ENCODE measurements at regions not wholly inside any gene's neighbourhood (a gene's known extent, or its start where the extent isn't known, plus 50 kb on each side); places are given as distances from the start of the nearest gene placed in this dataset.

GRCh38 chr5:152511120-152511519, 106.0 kb upstream of the NMUR2 start:
- CTCF ChIA-PET: no interaction called here

More at GRCh38 chr5:152511120-152511519, 106.0 kb upstream of the NMUR2 start:
- WGBS (ENCODE audit: insufficient coverage, insufficient replicate concordance, low lambda C conversion rate, missing lambda C conversion rate): 65% methylated on average over 5 of the region's 5 CpGs
- Histone ChIP-seq H4K20me1 (ENCODE audit: control insufficient read depth, insufficient read depth) (no peaks in the 10 kb centered on the region), H2AFZ (ENCODE audit: control insufficient read depth, low read depth, low read length) (no peak overlapping the region), H3K4me2 (ENCODE audit: control insufficient read depth, insufficient read depth) (no peak overlapping the region), H3K9ac (ENCODE audit: control insufficient read depth, insufficient read depth, low read length) (no peak overlapping the region), H3K27me3 (replicated peaks in 1 of 2; ENCODE audit: control insufficient read depth in 2 of 2, insufficient read depth in 2 of 2, low read length in 1 of 2) (no peaks in the 10 kb centered on the region), H3K9me3 (replicated peaks; ENCODE audit: control insufficient read depth, insufficient read depth, low read length) (no peaks in the 10 kb centered on the region), H3K4me3 (no peak overlapping the region), H3K27ac (ENCODE audit: control insufficient read depth, insufficient read depth) (no peak overlapping the region), H3K4me1 (ENCODE audit: control insufficient read depth, insufficient read depth, low read length) (no peaks in the 10 kb centered on the region), H3K36me3 (ENCODE audit: control insufficient read depth in 2 of 2, insufficient read depth in 2 of 2, low read length in 1 of 2) (no peaks in the 10 kb centered on the region), H3K79me2 (ENCODE audit: control insufficient read depth, insufficient read depth, low read length) (no peaks in the 10 kb centered on the region)
- intact Hi-C loops (cut with micrococcal nuclease; ENCODE audit: unreplicated experiment) (loop anchor here (5.0 kb wide), 1 partner anchor 369 kb away; no protein-coding TSS in a partner anchor), in situ Hi-C loops (cut with MboI) (no loop called here)
- no TSS peak for BruUV-seq (replicated peaks)
- ATAC-seq (no peak), DNase-seq (ENCODE audit: low read depth, low spot score) (no peak), FAIRE-seq (no peak)
- TF ChIP-seq BCLAF1 (IDR thresholded peaks at IDR 0.05) (no peak), USF1 (IDR thresholded peaks at IDR 0.05; ENCODE audit: borderline replicate concordance, extremely low read length, insufficient read depth, low read depth, low read length) (no peak)
- POLR2A ChIA-PET: no interaction called here
- RAD21 ChIA-PET (ENCODE audit: unreplicated experiment): no interaction called here
- SMC1A ChIA-PET (ENCODE audit: uncharacterized antibody, unreplicated experiment): interaction anchor here (1.1 kb wide), 1 partner anchor 686 kb away, joined by 3 read pairs; no protein-coding TSS in a partner anchor
